Ovary (tissue), 3 donors: ENCODE measurements at regions not wholly inside any gene's neighbourhood (a gene's known extent, or its start where the extent isn't known, plus 50 kb on each side); places are given as distances from the start of the nearest gene placed in this dataset.

Source experiments
- CTCF ChIP-seq, 3 donors: fragments of 450-650 bp in 2 of 3; fragments of 200-600 bp in 1 of 3; IDR thresholded peaks; one replicate each; pipeline versions ENCODE4 v1.5.1 to v1.8.0; 2016 to 2022; ENCODE audit warnings: antibody characterized with exemption in 3 of 3, mild to moderate bottlenecking in 1 of 3
- POLR2A ChIP-seq: fragments of 450-650 bp; IDR thresholded peaks from one replicate; pipeline ENCODE4 v1.6.1; 2017; ENCODE audit warnings: antibody characterized with exemption, mild to moderate bottlenecking, moderate library complexity
- donor health status: DM: no; HTN: no; CAD: no.

- no peak for TF ChIP-seq CTCF (IDR thresholded peaks at IDR 0.05)
- TF ChIP-seq POLR2A: no peak
These were observed 366.4 kb downstream of the ETNK1 start for GRCh38 chr12:22991250-22991844.
